WTC11 (cell line): ENCODE measurements at regions not wholly inside any gene's neighbourhood (a gene's known extent, or its start where the extent isn't known, plus 50 kb on each side); places are given as distances from the start of the nearest gene placed in this dataset.

Source experiments
- JUN ChIP-seq: sonication (generic); formaldehyde crosslinking; IDR thresholded peaks from 2 replicates; pipeline ENCODE4 v1.8.0; 2023; ENCODE audit warnings: mild to moderate bottlenecking, missing genetic modification reagents
- NFYB ChIP-seq: sonication (generic); formaldehyde crosslinking; conservative IDR thresholded peaks from 2 replicates; pipeline ENCODE4 v1.8.0; 2022; ENCODE audit warnings: low read depth, missing genetic modification reagents
- ZNF121 ChIP-seq: sonication (generic); formaldehyde crosslinking; IDR thresholded peaks from 2 replicates; pipeline ENCODE4 v1.8.0; 2023; ENCODE audit warnings: missing genetic modification reagents
- ZNF423 ChIP-seq: fragments of 250-450 bp; sonication (Bioruptor Pico); IDR thresholded peaks from 2 replicates; pipeline ENCODE4 v2.1.2; 2022; ENCODE audit warnings: mild to moderate bottlenecking, moderate library complexity
- TF ChIP-seq, protein P1 (sequence below): sonication (generic); formaldehyde crosslinking; IDR thresholded peaks from 2 replicates; pipeline ENCODE4 v1.8.1; 2023; ENCODE audit warnings: mild to moderate bottlenecking, missing genetic modification reagents, moderate library complexity
- TF ChIP-seq, protein P2 (sequence below): fragments of 200-600 bp; IDR thresholded peaks from 2 replicates; pipeline ENCODE4 v1.8.0; 2022; ENCODE audit warnings: antibody characterized with exemption
- TF ChIP-seq, protein P3 (sequence below): sonication (generic); formaldehyde crosslinking; IDR thresholded peaks from 2 replicates; pipeline ENCODE4 v1.8.0; 2022; ENCODE audit warnings: mild to moderate bottlenecking, missing genetic modification reagents

DNA sequence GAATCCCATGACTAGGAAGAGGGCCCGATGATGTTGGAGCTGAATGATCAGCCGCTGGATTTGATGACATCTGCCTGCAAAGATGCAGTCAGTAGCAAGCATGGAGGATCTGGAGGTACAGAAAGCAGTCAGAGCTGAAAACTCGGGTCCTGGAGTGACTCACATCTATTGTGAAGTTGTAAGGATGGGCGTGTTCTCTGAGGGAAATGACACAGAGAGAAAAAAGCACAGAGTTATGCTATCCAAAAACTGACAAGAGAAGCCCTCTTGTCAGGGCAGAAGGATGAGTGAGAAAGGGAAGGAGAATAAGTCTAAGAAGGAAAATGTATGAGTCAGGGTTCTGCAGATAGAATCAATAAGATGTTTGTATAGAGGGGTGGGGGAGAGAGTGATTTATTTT, 380.4 kb upstream of the CCDC196 start:
- TF ChIP-seq, protein P1, sequence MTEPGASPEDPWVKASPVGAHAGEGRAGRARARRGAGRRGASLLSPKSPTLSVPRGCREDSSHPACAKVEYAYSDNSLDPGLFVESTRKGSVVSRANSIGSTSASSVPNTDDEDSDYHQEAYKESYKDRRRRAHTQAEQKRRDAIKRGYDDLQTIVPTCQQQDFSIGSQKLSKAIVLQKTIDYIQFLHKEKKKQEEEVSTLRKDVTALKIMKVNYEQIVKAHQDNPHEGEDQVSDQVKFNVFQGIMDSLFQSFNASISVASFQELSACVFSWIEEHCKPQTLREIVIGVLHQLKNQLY (CRISPR knock-in tag): no peak
- TF ChIP-seq, protein P2, sequence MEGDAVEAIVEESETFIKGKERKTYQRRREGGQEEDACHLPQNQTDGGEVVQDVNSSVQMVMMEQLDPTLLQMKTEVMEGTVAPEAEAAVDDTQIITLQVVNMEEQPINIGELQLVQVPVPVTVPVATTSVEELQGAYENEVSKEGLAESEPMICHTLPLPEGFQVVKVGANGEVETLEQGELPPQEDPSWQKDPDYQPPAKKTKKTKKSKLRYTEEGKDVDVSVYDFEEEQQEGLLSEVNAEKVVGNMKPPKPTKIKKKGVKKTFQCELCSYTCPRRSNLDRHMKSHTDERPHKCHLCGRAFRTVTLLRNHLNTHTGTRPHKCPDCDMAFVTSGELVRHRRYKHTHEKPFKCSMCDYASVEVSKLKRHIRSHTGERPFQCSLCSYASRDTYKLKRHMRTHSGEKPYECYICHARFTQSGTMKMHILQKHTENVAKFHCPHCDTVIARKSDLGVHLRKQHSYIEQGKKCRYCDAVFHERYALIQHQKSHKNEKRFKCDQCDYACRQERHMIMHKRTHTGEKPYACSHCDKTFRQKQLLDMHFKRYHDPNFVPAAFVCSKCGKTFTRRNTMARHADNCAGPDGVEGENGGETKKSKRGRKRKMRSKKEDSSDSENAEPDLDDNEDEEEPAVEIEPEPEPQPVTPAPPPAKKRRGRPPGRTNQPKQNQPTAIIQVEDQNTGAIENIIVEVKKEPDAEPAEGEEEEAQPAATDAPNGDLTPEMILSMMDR: no peak
- TF ChIP-seq ZNF423 (CRISPR knock-in tag): no peak
- TF ChIP-seq, protein P3, sequence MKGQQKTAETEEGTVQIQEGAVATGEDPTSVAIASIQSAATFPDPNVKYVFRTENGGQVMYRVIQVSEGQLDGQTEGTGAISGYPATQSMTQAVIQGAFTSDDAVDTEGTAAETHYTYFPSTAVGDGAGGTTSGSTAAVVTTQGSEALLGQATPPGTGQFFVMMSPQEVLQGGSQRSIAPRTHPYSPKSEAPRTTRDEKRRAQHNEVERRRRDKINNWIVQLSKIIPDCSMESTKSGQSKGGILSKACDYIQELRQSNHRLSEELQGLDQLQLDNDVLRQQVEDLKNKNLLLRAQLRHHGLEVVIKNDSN (CRISPR knock-in tag): no peak
- TF ChIP-seq ZNF121 (CRISPR knock-in tag): no peak
- TF ChIP-seq NFYB: no peak
- no peak for TF ChIP-seq JUN (CRISPR knock-in tag)
